ENCODE measurements at regions not wholly inside any gene's neighbourhood (a gene's known extent, or its start where the extent isn't known, plus 50 kb on each side); places are given as distances from the start of the nearest gene placed in this dataset.
A peak's percentile ranks its signal among the peaks of the same experiment; 100 is the strongest.

- no peak for DNase-seq (ENCODE audit: low read depth in 2 of 2)
These were observed 190.1 kb downstream of the FOXO1 start for GRCh38 chr13:40476175-40476958.

GRCh38 chr13:40477623-40478608, 188.5 kb downstream of the FOXO1 start:
- DNase-seq (ENCODE audit: low read depth in 2 of 2) = no peak

DNA sequence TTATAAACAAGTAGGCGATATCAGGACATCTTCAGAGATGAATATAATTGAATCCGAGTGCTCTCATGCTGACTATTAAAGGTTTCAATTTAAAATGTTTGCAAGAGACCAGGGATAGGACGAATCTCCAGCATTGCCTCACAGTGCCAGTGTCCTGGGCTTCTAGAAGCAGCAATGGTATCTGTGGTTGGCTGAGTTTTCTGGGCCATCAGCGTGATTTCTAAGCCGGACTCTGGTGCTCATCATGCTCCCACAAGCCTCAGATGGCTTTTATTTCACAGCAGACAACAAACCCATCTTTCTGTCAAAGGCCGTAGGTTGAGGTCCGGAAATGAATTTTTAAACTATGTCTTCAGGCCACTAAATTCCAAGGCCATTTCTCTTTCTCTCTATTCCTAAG, 187.7 kb downstream of the FOXO1 start:
- no peak for DNase-seq (ENCODE audit: low read depth in 2 of 2)

DNA sequence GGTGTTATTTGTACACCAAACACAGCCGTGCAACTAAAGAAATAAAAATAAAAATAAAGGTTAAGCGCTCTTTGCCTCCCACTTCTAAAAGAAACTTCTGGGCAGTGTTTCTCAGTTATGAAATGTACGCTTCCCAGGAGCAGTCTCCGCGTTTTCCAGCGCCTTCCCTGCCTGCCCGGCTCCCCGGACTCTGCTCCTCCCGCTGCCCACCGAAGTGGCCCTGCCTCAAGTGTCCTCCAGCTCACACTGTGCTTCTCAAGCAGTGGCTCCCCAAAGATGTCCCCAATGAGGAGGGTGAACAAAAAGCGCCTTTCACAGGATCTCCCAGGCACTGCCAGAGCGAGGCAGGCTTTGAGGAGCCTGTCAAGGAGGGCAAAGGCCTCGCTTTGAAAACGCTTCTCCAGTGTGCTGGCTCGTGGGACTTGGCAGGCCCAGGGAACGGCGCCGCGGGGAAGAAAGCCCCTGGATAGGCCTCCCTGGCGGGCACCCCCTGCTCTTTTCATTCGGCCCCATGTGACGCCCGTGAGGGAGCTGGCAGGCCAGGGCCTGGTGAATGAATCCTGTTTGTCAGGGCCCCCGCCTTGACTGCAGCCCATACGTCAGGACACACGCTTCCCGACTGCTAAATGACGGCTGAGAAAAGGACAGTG, 187.1 kb downstream of the FOXO1 start:
- DNase-seq (ENCODE audit: low read depth in 2 of 2) = no peak

DNA sequence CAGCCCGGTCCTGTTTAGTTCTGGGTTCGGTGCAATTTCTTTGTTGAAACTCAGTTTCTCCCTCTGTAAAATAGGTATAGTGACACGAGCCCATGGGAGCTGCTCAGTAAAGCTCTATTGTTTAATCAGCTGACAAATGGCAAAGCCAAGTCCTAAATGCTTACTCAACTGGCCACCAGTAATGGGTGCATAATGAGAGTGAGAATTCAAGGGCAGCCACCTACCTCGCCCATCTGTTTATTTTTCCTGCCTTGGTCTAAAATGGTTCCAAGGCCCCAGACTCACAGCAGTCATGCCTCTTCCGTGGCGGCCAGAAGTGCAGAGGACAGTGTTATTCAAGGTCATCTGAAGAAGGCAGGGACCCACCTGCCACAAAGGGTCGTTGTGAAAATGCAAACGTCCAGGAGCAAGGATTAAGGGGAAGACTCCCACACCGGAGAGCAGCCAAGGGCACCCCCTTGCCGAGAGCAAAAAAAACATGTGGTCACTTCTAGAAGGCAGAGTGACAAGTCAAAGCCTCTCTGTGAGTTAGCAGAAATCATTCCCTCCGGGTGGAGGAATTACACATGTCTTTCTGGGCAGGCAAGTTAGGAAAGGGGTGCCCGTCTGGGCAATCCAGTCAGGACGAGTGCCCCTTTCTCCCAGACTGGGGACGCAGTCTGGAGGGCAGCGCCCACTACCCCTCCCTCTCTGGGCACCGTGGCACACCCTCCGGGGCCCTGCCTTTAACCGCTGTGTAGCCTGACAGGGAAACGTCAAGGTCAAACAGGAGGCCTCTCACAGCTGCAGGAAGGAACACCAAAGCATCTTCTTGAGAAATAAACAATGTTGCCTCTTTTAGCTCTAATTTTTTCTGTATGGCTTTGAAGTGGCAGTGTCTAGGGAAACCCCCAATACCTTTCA, 186.2 kb downstream of the FOXO1 start:
- no peak for DNase-seq (ENCODE audit: low read depth in 2 of 2)

DNA sequence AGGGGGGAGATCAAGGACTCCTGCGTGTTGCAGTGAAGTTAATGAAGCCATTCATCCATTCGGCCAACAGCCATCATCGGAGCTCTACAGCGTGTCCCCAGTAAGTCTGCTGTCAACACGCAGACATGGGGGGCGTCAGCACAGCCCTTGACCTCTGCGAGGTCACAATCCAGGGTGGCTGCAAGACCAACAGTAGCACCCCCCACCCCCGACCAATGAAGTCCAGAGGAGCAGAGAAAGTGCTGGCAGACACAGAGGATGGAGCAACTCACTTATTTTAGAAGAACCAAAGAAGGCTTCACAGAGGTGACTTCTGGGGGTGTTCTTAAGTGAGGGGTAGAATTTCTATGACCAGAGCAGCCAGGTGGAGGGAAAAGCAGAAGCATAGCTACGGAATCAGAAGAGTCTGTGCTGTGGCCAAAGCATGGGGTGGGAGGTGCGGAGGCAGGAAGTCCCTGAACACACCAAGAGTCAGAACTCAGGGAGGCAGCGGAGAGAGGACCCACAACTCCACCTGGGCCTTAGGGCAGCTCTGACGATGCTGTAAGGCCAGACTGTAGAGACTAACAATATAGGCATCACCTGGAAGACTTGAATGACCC, 185.4 kb downstream of the FOXO1 start:
- DNase-seq (ENCODE audit: low read depth in 2 of 2) = no peak

- no peak for DNase-seq (ENCODE audit: low read depth in 2 of 2)
These were observed 182.8 kb downstream of the FOXO1 start for GRCh38 chr13:40483601-40484000.

DNA sequence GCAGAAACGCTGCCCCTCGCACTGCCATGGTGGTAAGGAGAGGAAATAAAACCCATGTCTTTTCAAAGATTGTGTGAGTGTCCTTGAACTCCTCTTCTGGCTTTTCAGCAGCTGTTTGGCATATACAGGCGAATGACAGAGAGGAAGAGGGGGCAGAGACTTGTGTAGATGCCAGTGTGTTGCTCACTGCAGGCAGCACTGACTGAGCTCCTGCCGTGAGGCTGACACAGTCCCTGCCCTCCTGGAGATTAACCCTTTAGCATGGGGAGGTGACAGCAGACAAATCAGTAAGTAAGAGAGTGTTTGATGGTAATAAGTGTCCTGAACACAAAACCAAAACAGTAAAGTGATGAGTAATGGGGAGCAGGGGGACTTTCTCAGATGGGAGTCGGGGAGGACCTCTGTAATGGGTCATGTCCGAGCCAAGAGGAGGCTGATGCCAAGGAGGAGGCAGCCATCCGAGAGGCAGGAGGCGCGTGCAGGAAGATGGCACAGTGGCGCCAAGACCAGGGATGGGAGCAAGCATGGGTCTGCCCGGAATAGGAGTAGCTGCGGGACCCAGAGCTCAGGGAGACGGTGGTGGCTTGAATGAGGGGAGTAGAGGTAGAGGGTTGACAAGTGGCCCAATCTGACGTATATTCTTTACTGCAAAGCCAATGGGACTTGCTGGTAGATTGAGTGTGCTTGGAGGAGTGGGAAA, 182.2 kb downstream of the FOXO1 start:
- no peak for DNase-seq (ENCODE audit: low read depth in 2 of 2)

GRCh38 chr13:40484974-40485373, 181.5 kb downstream of the FOXO1 start:
- no peak for DNase-seq (ENCODE audit: low read depth in 2 of 2)

GRCh38 chr13:40485611-40486517, 180.6 kb downstream of the FOXO1 start:
- DNase-seq (ENCODE audit: low read depth in 2 of 2) = peak in 1 of 2 donors; percentile 41

GRCh38 chr13:40486518-40487163, 179.8 kb downstream of the FOXO1 start:
- no peak for DNase-seq (ENCODE audit: low read depth in 2 of 2)

- no peak for DNase-seq (ENCODE audit: low read depth in 2 of 2)
These were observed 177.5 kb downstream of the FOXO1 start for GRCh38 chr13:40488869-40489391.

GRCh38 chr13:40490086-40490758, 176.2 kb downstream of the FOXO1 start:
- DNase-seq (ENCODE audit: low read depth in 2 of 2) = no peak

DNA sequence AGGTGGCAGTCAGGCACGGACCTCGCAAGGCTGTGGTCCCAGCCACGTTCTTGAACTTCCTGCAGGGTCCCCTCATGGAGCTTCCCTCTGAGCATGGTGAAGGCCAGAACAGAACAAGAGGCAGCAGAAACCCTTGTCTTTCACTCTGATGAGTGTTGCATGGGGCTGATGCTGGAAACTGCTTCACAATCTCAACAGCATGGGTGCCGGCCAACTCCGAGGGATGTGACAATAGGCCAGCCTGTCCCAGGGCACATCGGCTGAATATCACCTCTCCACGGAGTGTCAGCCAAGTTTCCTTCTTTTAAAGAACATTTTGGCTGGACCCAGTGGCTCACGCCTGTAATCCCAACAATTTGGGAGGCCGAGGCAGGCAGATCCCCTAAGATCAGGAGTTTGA, 173.9 kb downstream of the FOXO1 start:
- no peak for DNase-seq (ENCODE audit: low read depth in 2 of 2)

- no peak for DNase-seq (ENCODE audit: low read depth in 2 of 2)
These were observed 171.9 kb downstream of the FOXO1 start for GRCh38 chr13:40494513-40494912.

DNA sequence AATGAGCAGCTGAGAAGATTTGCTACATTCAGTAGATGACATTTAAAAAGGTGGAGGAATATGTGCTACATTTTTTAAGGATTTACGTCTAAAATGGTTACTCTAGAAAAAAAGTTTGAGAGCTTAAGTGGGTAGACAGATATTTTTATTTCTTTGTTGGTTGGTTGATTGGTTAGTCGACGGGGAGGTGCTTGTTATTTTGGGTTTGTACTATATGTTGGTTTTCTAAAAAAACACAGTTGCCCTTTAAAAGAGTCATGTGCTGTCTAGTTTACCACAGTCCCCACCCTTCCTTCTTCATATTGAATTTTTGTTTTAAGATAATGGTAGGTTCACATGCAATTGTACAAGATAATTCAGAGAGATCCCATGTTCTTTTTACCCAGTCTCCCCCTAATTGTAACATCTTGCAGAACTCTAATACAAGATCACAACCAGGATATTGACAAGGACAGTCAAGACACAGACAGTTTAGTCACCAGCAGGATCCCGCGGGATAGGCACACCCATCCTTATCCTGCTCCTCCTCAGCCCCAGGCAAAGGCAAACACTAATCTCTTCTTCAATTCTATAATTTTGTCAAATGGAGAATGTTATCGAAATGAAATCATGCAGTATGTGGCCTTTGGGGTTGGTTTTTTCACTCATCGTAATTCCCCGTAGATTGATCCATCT, 171.4 kb downstream of the FOXO1 start:
- DNase-seq (ENCODE audit: low read depth in 2 of 2) = no peak

- DNase-seq (ENCODE audit: low read depth in 2 of 2) = no peak
These were observed 170.8 kb downstream of the FOXO1 start for GRCh38 chr13:40495621-40496001.
